ENCODE measurements at regions not wholly inside any gene's neighbourhood (a gene's known extent, or its start where the extent isn't known, plus 50 kb on each side); places are given as distances from the start of the nearest gene placed in this dataset.

- TF ChIP-seq CTCF (IDR thresholded peaks at IDR 0.05; ENCODE audit: low read depth, low read length, poor library complexity, severe bottlenecking) (no peak), EZH2phosphoT487 (IDR thresholded peaks at IDR 0.05; ENCODE audit: borderline replicate concordance, low read length) (no peak)
Observed at GRCh38 chr10:88042160-88043100, 179.0 kb downstream of the PTEN start.

Measured in DOHH2 (cell line).